GM12891 (cell line): ENCODE measurements at regions not wholly inside any gene's neighbourhood (a gene's known extent, or its start where the extent isn't known, plus 50 kb on each side); places are given as distances from the start of the nearest gene placed in this dataset.

Experiments used
- POLR2A ChIP-seq: IDR thresholded peaks from 2 replicates; pipeline ENCODE4 v1.6.1; 2011; ENCODE audit warnings: low read depth, low read length, control low read depth
- POLR2AphosphoS5 ChIP-seq: IDR thresholded peaks from 2 replicates; pipeline ENCODE4 v1.6.1; 2011; ENCODE audit warnings: low read depth, low read length, control low read depth
- POU2F2 ChIP-seq: IDR thresholded peaks from 2 replicates; pipeline ENCODE4 v1.6.1; 2011; ENCODE audit warnings: low read depth, mild to moderate bottlenecking, control low read depth, low read length, moderate library complexity
- TAF1 ChIP-seq: IDR thresholded peaks from 2 replicates; pipeline ENCODE4 v1.6.1; 2011; ENCODE audit warnings: low read depth, low read length, control low read depth

DNA sequence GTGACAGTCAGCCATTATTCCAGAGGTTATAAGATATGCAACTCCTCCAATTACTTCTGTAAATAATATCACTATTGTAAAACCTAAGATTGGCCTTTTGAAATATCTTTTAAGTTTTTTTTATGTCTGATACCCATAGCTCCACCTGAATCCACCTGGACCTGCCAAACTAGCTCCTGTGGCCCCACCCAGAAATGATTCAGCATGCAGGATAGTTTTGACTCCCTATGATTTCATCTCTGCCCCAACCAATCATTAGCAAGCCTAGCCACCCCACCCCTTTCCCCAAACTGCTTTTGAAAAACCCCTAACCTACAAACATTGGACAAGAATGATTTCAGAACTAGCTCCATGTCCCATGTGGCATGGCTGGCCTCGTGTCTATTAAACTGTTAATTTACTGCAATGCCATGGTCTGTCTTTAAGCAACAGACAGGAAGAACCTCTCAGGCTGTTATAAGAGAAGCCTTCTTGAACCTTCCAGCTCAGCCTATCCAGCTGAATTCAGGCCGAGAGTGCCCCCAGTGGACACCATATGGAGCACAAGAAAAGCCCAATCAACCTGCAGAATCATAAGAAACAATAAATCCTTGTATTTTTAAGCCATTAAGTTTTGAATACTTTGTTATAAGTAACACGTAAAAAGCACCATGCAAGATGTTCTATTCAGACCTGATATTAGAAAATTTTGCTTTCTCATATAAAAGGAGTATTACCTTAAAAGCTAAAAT is 263.0 kb upstream of the ZRANB2 start:
- TF ChIP-seq POLR2AphosphoS5 (no peak), POLR2A (no peak), POU2F2 (no peak), TAF1 (no peak)
